ENCODE measurements at regions not wholly inside any gene's neighbourhood (a gene's known extent, or its start where the extent isn't known, plus 50 kb on each side); places are given as distances from the start of the nearest gene placed in this dataset.

GRCh38 chrX:25166546-25166945, 150.8 kb upstream of the ARX start:
- no peak for DNase-seq (ENCODE audit: low spot score)
- no peak overlapping the region for H3K4me3 ChIP-seq (ENCODE audit: severe bottlenecking)
- no peaks in the 10 kb centered on the region for H3K4me1 ChIP-seq (ENCODE audit: insufficient read depth, poor library complexity, severe bottlenecking)
- H3K9me3 ChIP-seq (ENCODE audit: severe bottlenecking) = no peaks in the 10 kb centered on the region
- ATAC-seq (ENCODE audit: low read depth) = no peak
- no peak for TF ChIP-seq CTCF (IDR thresholded peaks at IDR 0.05; ENCODE audit: poor library complexity, severe bottlenecking)
- H3K27me3 ChIP-seq (ENCODE audit: insufficient read depth, poor library complexity, severe bottlenecking) = no peaks in the 10 kb centered on the region
- H3K27ac ChIP-seq (ENCODE audit: poor library complexity, severe bottlenecking) = no peak overlapping the region
- H3K36me3 ChIP-seq (ENCODE audit: low read depth) = no peaks in the 10 kb centered on the region

GRCh38 chrX:25166145-25166544, 150.4 kb upstream of the ARX start:
- Histone ChIP-seq H3K27ac (ENCODE audit: poor library complexity, severe bottlenecking) (no peak overlapping the region), H3K9me3 (ENCODE audit: severe bottlenecking) (no peaks in the 10 kb centered on the region), H3K36me3 (ENCODE audit: low read depth) (no peaks in the 10 kb centered on the region), H3K4me1 (ENCODE audit: insufficient read depth, poor library complexity, severe bottlenecking) (no peaks in the 10 kb centered on the region), H3K27me3 (ENCODE audit: insufficient read depth, poor library complexity, severe bottlenecking) (no peaks in the 10 kb centered on the region), H3K4me3 (ENCODE audit: severe bottlenecking) (no peak overlapping the region)
- TF ChIP-seq CTCF (IDR thresholded peaks at IDR 0.05; ENCODE audit: poor library complexity, severe bottlenecking) = no peak
- ATAC-seq (ENCODE audit: low read depth) (no peak), DNase-seq (ENCODE audit: low spot score) (no peak)

GRCh38 chrX:25158635-25159034, 142.9 kb upstream of the ARX start:
- TF ChIP-seq CTCF (IDR thresholded peaks at IDR 0.05; ENCODE audit: poor library complexity, severe bottlenecking) = no peak
- no peak overlapping the region for H3K4me3 ChIP-seq (ENCODE audit: severe bottlenecking)
- no peaks in the 10 kb centered on the region for H3K4me1 ChIP-seq (ENCODE audit: insufficient read depth, poor library complexity, severe bottlenecking)
- H3K9me3 ChIP-seq (ENCODE audit: severe bottlenecking) = no peaks in the 10 kb centered on the region
- ATAC-seq (ENCODE audit: low read depth) = no peak
- no peaks in the 10 kb centered on the region for H3K27me3 ChIP-seq (ENCODE audit: insufficient read depth, poor library complexity, severe bottlenecking)
- DNase-seq (ENCODE audit: low spot score) = no peak
- H3K36me3 ChIP-seq (ENCODE audit: low read depth) = no peaks in the 10 kb centered on the region
- no peak overlapping the region for H3K27ac ChIP-seq (ENCODE audit: poor library complexity, severe bottlenecking)

GRCh38 chrX:25156832-25157231, 141.1 kb upstream of the ARX start:
- no peaks in the 10 kb centered on the region for H3K27me3 ChIP-seq (ENCODE audit: insufficient read depth, poor library complexity, severe bottlenecking)
- H3K4me1 ChIP-seq (ENCODE audit: insufficient read depth, poor library complexity, severe bottlenecking) = no peaks in the 10 kb centered on the region
- no peak for TF ChIP-seq CTCF (IDR thresholded peaks at IDR 0.05; ENCODE audit: poor library complexity, severe bottlenecking)
- H3K27ac ChIP-seq (ENCODE audit: poor library complexity, severe bottlenecking) = no peak overlapping the region
- DNase-seq (ENCODE audit: low spot score) = no peak
- no peak overlapping the region for H3K4me3 ChIP-seq (ENCODE audit: severe bottlenecking)
- ATAC-seq (ENCODE audit: low read depth) = no peak
- H3K36me3 ChIP-seq (ENCODE audit: low read depth) = no peaks in the 10 kb centered on the region
- no peaks in the 10 kb centered on the region for H3K9me3 ChIP-seq (ENCODE audit: severe bottlenecking)

- Histone ChIP-seq H3K4me1 (ENCODE audit: insufficient read depth, poor library complexity, severe bottlenecking) (no peaks in the 10 kb centered on the region), H3K27me3 (ENCODE audit: insufficient read depth, poor library complexity, severe bottlenecking) (no peaks in the 10 kb centered on the region), H3K36me3 (ENCODE audit: low read depth) (no peaks in the 10 kb centered on the region), H3K27ac (ENCODE audit: poor library complexity, severe bottlenecking) (no peak overlapping the region), H3K4me3 (ENCODE audit: severe bottlenecking) (no peak overlapping the region), H3K9me3 (ENCODE audit: severe bottlenecking) (no peaks in the 10 kb centered on the region)
- ATAC-seq (ENCODE audit: low read depth) = no peak
- no peak for TF ChIP-seq CTCF (IDR thresholded peaks at IDR 0.05; ENCODE audit: poor library complexity, severe bottlenecking)
- no peak for DNase-seq (ENCODE audit: low spot score)
Measured at GRCh38 chrX:25156323-25156722, 140.6 kb upstream of the ARX start.
